RPMI7951 (cell line): ENCODE measurements at regions not wholly inside any gene's neighbourhood (a gene's known extent, or its start where the extent isn't known, plus 50 kb on each side); places are given as distances from the start of the nearest gene placed in this dataset.

Experiments
- DNase-seq: peaks from one replicate; pipeline ENCODE4 v3.0.0-alpha.2; 2012; ENCODE audit warnings: low read depth

GRCh38 chr4:54992266-54992665 is 133.1 kb downstream of the KDR start:
- DNase-seq: peak; percentile 1

- no peak for DNase-seq
These were observed 136.7 kb downstream of the KDR start for GRCh38 chr4:54988655-54989054.

- no peak for DNase-seq
These were observed 139.1 kb downstream of the KDR start for GRCh38 chr4:54986095-54986846.

- DNase-seq: no peak
These were observed 148.7 kb downstream of the KDR start for GRCh38 chr4:54976682-54977081.

GRCh38 chr4:54976031-54976430 is 149.4 kb downstream of the KDR start:
- DNase-seq: no peak

GRCh38 chr4:54973784-54974183 is 151.6 kb downstream of the KDR start:
- no peak for DNase-seq

GRCh38 chr4:54971474-54971950 is 153.9 kb downstream of the KDR start:
- peak; percentile 38 for DNase-seq

GRCh38 chr4:54967289-54967688 is 158.1 kb downstream of the KDR start:
- DNase-seq: no peak

- peak; percentile 16 for DNase-seq
These were observed 163.9 kb downstream of the KDR start for GRCh38 chr4:54961357-54961975.

- DNase-seq: no peak
These were observed 165.7 kb downstream of the KDR start for GRCh38 chr4:54959651-54960116.

- no peak for DNase-seq
These were observed 166.3 kb downstream of the KDR start for GRCh38 chr4:54959131-54959530.

GRCh38 chr4:54958236-54958635 is 167.2 kb downstream of the KDR start:
- DNase-seq: no peak

- DNase-seq: no peak
These were observed 170.6 kb downstream of the KDR start for GRCh38 chr4:54954656-54955388.

- no peak for DNase-seq
These were observed 178.7 kb downstream of the KDR start for GRCh38 chr4:54946741-54947140.

GRCh38 chr4:54945838-54946237 is 179.6 kb downstream of the KDR start:
- DNase-seq: no peak

GRCh38 chr4:54942721-54943120 is 182.7 kb downstream of the KDR start:
- no peak for DNase-seq

- DNase-seq: no peak
These were observed 183.3 kb downstream of the KDR start for GRCh38 chr4:54941994-54942552.

GRCh38 chr4:54940996-54941865 is 184.2 kb downstream of the KDR start:
- DNase-seq: no peak

- DNase-seq: no peak
These were observed 187.9 kb downstream of the KDR start for GRCh38 chr4:54937501-54937900.

GRCh38 chr4:54933579-54933978 is 191.8 kb downstream of the KDR start:
- no peak for DNase-seq

- peak; percentile 20 for DNase-seq
These were observed 195.2 kb downstream of the KDR start for GRCh38 chr4:54930226-54930625.
